ENCODE measurements at regions not wholly inside any gene's neighbourhood (a gene's known extent, or its start where the extent isn't known, plus 50 kb on each side); places are given as distances from the start of the nearest gene placed in this dataset.
A peak's percentile ranks its signal among the peaks of the same experiment; 100 is the strongest.

- H3K4me3 ChIP-seq (ENCODE audit: extremely low read depth in 1 of 4, insufficient read depth in 2 of 4, low read depth in 3 of 4, low read length in 4 of 4), result no peak overlapping the region
- H4K20me1 ChIP-seq (replicated peaks in 1 of 2; ENCODE audit: control insufficient read depth in 1 of 2, insufficient read depth in 2 of 2, low read length in 2 of 2), result no peaks in the 10 kb centered on the region
- H2BK15ac ChIP-seq (ENCODE audit: low read length), result no peak overlapping the region
- no peak overlapping the region for H3K4ac ChIP-seq (replicated peaks; ENCODE audit: insufficient read length, low read depth, low read length)
- DNase-seq (ENCODE audit: low read depth in 1 of 2, low spot score in 2 of 2) (no peak), FAIRE-seq (no peak)
- H2AFZ ChIP-seq (ENCODE audit: low read length), result no peak overlapping the region
- H3K27ac ChIP-seq (ENCODE audit: low read depth, low read length), result no peak overlapping the region
- no peak overlapping the region for H4K91ac ChIP-seq (replicated peaks; ENCODE audit: insufficient read length, low read length)
- no peak overlapping the region for H3K4me2 ChIP-seq (ENCODE audit: insufficient read depth in 1 of 2, low read depth in 2 of 2, low read length in 2 of 2)
- no peak overlapping the region for H3K23ac ChIP-seq (ENCODE audit: insufficient read length)
- H3K79me1 ChIP-seq (ENCODE audit: low read depth, low read length), result no peaks in the 10 kb centered on the region
- H2BK120ac ChIP-seq (replicated peaks; ENCODE audit: low read depth, low read length), result no peak overlapping the region
- H2BK5ac ChIP-seq (ENCODE audit: low read depth, low read length), result no peak overlapping the region
- H3K9ac ChIP-seq (replicated peaks in 1 of 4; ENCODE audit: extremely low read depth in 1 of 4, low read depth in 3 of 4, low read length in 3 of 4), result no peak overlapping the region
- no peak for TF ChIP-seq GTF2F1 (IDR thresholded peaks at IDR 0.05; ENCODE audit: borderline replicate concordance, low read depth, low read length)
- TF ChIP-seq HDAC6 (IDR thresholded peaks at IDR 0.05; ENCODE audit: low read depth, low read length), result no peak
- TF ChIP-seq TAF1 (IDR thresholded peaks at IDR 0.05; ENCODE audit: low read depth, low read length), result no peak
- no peak for TF ChIP-seq KDM4A (IDR thresholded peaks at IDR 0.05; ENCODE audit: low read depth, low read length, severe bottlenecking)
- TF ChIP-seq TBP (IDR thresholded peaks at IDR 0.05; ENCODE audit: low read depth, low read length), result no peak
- TF ChIP-seq E2F6 (IDR thresholded peaks at IDR 0.05), result no peak
- no peak for TF ChIP-seq YY1 (IDR thresholded peaks at IDR 0.05; ENCODE audit: low read depth, low read length)
- TF ChIP-seq CBX5 (IDR thresholded peaks at IDR 0.05; ENCODE audit: low read depth, low read length), result no peak
- TF ChIP-seq CTBP2 (IDR thresholded peaks at IDR 0.05; ENCODE audit: borderline replicate concordance, insufficient read depth, insufficient read length, low read length), result no peak
- TF ChIP-seq NRF1 (IDR thresholded peaks at IDR 0.05; ENCODE audit: low read depth, low read length), result no peak
- no peak for TF ChIP-seq POLR2AphosphoS5 (IDR thresholded peaks at IDR 0.05; ENCODE audit: low read depth, low read length)
- no peak for TF ChIP-seq USF2 (IDR thresholded peaks at IDR 0.05; ENCODE audit: low read length)
- CTCF ChIA-PET (ENCODE audit: partially characterized antibody), result interaction anchor here (0.6 kb wide), 1 partner anchor 916 kb away, joined by 3 read pairs; no protein-coding TSS in a partner anchor
- peaks cover 5 to 16% of the 10 kb centered on the region in 2 experiments; a peak in 3 of 4 replicates for H3K9me3 ChIP-seq (ENCODE audit: insufficient read depth in 2 of 2, low read depth in 1 of 2, low read length in 1 of 2)
- no peak overlapping the region for H4K8ac ChIP-seq (ENCODE audit: extremely low read depth, insufficient read depth, low read length)
- no peak overlapping the region for H3K18ac ChIP-seq (ENCODE audit: extremely low read depth, low read length)
- H2BK20ac ChIP-seq (ENCODE audit: low read length), result no peak overlapping the region
- POLR2A ChIA-PET (ENCODE audit: partially characterized antibody), result interaction anchor here (0.8 kb wide), 1 partner anchor 141 kb away, joined by 3 read pairs; no protein-coding TSS in a partner anchor
- no peak overlapping the region for H3K14ac ChIP-seq (ENCODE audit: insufficient read length)
- H3K56ac ChIP-seq (replicated peaks; ENCODE audit: insufficient read length, low read depth, low read length), result no peak overlapping the region
- H3K36me3 ChIP-seq (ENCODE audit: control insufficient read depth in 2 of 4, insufficient read depth in 4 of 4, low read length in 3 of 4), result peaks cover 0 to 5% (median 2%) of the 10 kb centered on the region in 4 experiments; a peak in 2 of 8 replicates
- WGBS, 2 experiments (ENCODE audit: extremely low coverage in 1 of 2, insufficient coverage in 1 of 2, insufficient read length in 1 of 2, insufficient replicate concordance in 2 of 2, low coverage in 1 of 2, low lambda C conversion rate in 2 of 2, missing lambda C conversion rate in 1 of 2), result 89% methylated on average over 2 of the region's 2 CpGs; no CpG with 5 or more reads in 1 of the 2 experiments
- H3K27me3 ChIP-seq (replicated peaks in 1 of 4; ENCODE audit: control insufficient read depth in 3 of 4, extremely low read depth in 1 of 4, insufficient read depth in 3 of 4, low read length in 3 of 4), result no peaks in the 10 kb centered on the region; a peak in 1 of 7 replicates
- H2AK5ac ChIP-seq (ENCODE audit: low read depth, low read length), result 0 out of 2 replicates have a peak overlapping the region, but pooled peaks have one; percentile 56
- no peak overlapping the region for H4K5ac ChIP-seq (ENCODE audit: insufficient read length, low read depth, low read length)
- H3K4me1 ChIP-seq (replicated peaks in 1 of 4; ENCODE audit: control insufficient read depth in 3 of 4, insufficient read depth in 4 of 4, low read length in 3 of 4), result peaks cover 3 to 13% (median 9%) of the 10 kb centered on the region in 4 experiments; a peak in 5 of 7 replicates
- H3K23me2 ChIP-seq (ENCODE audit: low read depth, low read length), result no peaks in the 10 kb centered on the region
- no peaks in the 10 kb centered on the region for H3K79me2 ChIP-seq (ENCODE audit: control insufficient read depth in 1 of 2, insufficient read depth in 2 of 2, low read length in 2 of 2)
- peak overlapping the region; percentile 22; the same call in 1 of the 2 replicates for H2BK12ac ChIP-seq (ENCODE audit: low read depth, low read length)
Measured at GRCh38 chr6:148602136-148602535, 144.7 kb upstream of the UST start.

All from H1 (cell line).